Kidney (tissue), 13 donors: ENCODE measurements at regions not wholly inside any gene's neighbourhood (a gene's known extent, or its start where the extent isn't known, plus 50 kb on each side); places are given as distances from the start of the nearest gene placed in this dataset.

Experiments
- DNase-seq, 5 donors: peaks; one replicate each; pipeline ENCODE4 v3.0.0-alpha.2; 2013 to 2020
- FAIRE-seq: peaks from 2 replicates; lab custom pipeline; 2012; peaks lifted over from hg19 to GRCh38; lab: Jason Lieb, UNC
- H3K27ac ChIP-seq, 2 donors: one replicate each; pipeline ENCODE4 v1.7.0; 2013; ENCODE audit warnings: low read depth in 2 of 2, low read length in 2 of 2, inconsistent platforms in 1 of 2
- H3K27me3 ChIP-seq: one replicate; pipeline ENCODE4 v1.7.1; 2013; ENCODE audit warnings: low read length, inconsistent platforms; ENCODE audit not compliant: control insufficient read depth, insufficient read depth
- H3K36me3 ChIP-seq, 3 donors: one replicate each; pipeline versions ENCODE4 v1.7.0 to v1.7.1; 2013; ENCODE audit warnings: low read length in 3 of 3, control low read depth in 1 of 3, inconsistent platforms in 1 of 3; ENCODE audit not compliant: insufficient read depth in 3 of 3, control insufficient read depth in 2 of 3
- H3K4me1 ChIP-seq, 3 donors: one replicate each; pipeline versions ENCODE4 v1.7.0 to v1.7.1; 2013; ENCODE audit warnings: low read length in 3 of 3, inconsistent platforms in 1 of 3, low read depth in 1 of 3; ENCODE audit not compliant: control insufficient read depth in 2 of 3, insufficient read depth in 2 of 3
- H3K4me3 ChIP-seq, 3 donors: one replicate each; pipeline versions ENCODE4 v1.7.0 to v1.8.1; 2013; ENCODE audit warnings: low read length in 3 of 3, control low read depth in 1 of 3, inconsistent platforms in 1 of 3
- H3K9ac ChIP-seq, 3 donors: one replicate each; pipeline versions ENCODE4 v1.7.0 to v1.7.1; 2013; ENCODE audit warnings: low read length in 3 of 3, control low read depth in 1 of 3, inconsistent platforms in 1 of 3
- H3K9me3 ChIP-seq, 3 donors: one replicate each; pipeline versions ENCODE4 v1.7.0 to v1.7.1; 2013; ENCODE audit warnings: low read length in 3 of 3, control low read depth in 1 of 3, inconsistent platforms in 1 of 3; ENCODE audit not compliant: control insufficient read depth in 2 of 3, insufficient read depth in 1 of 3
- CTCF ChIP-seq: IDR thresholded peaks from 3 replicates; pipeline ENCODE4 v1.5.1; 2012; ENCODE audit warnings: mild to moderate bottlenecking, moderate library complexity, borderline replicate concordance; ENCODE audit not compliant: insufficient read depth; ENCODE audit errors: extremely low read depth
- intact Hi-C: fragments of 100-400 bp; cut with DNase I; formaldehyde crosslinking; loops from one replicate; pipeline ENCODE4 v1.11.1; 2022
- donor health status: control.
- donor health status: control.
- donor health status: control.
- donor health status: control.
- donor health status: control.
- donor health status: DM: yes; HTN: yes; CAD: no.
- donor health status: Normal renal cell carcinoma (clear cell type).

- Histone ChIP-seq H3K27ac (no peak overlapping the region), H3K27me3 (no peaks in the 10 kb centered on the region), H3K9me3 (no peaks in the 10 kb centered on the region), H3K9ac (no peak overlapping the region), H3K4me3 (no peak overlapping the region), H3K4me1 (no peaks in the 10 kb centered on the region), H3K36me3 (no peaks in the 10 kb centered on the region)
- FAIRE-seq (no peak), DNase-seq (no peak)
- TF ChIP-seq CTCF: no peak
- intact Hi-C loops: no loop called here
Measured at GRCh38 chr5:86814907-86815306, 197.2 kb downstream of the COX7C start.

GRCh38 chr5:86824637-86825036, 206.9 kb downstream of the COX7C start:
- Histone ChIP-seq H3K4me3 (no peak overlapping the region), H3K9me3 (peaks cover 0 to 5% (median 0%) of the 10 kb centered on the region in 3 donors), H3K27me3 (no peaks in the 10 kb centered on the region), H3K9ac (no peak overlapping the region), H3K36me3 (no peaks in the 10 kb centered on the region), H3K27ac (no peak overlapping the region), H3K4me1 (no peaks in the 10 kb centered on the region)
- FAIRE-seq (no peak), DNase-seq (no peak)
- no peak for TF ChIP-seq CTCF
- intact Hi-C loops: no loop called here

DNA sequence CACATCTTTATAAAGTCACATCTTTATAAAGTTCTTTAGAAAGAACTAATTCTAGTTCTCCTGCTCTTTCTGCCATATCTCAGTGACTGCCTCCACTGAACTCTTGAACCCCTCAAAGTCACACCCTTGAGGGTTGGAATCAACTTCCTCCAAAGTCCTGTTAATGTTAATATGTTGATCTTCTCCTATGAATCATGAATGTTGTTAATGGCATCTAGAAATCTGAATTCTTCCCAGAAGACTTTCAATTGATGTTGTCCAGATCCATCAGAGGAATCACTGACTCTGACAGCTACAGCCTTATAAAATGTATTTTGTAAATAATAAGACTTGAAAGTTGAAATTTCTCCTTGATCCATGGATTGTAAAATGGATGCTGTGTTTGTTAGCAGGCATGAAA, 213.4 kb downstream of the COX7C start:
- TF ChIP-seq CTCF: no peak
- Histone ChIP-seq H3K4me1 (no peaks in the 10 kb centered on the region), H3K4me3 (no peak overlapping the region), H3K27ac (no peak overlapping the region), H3K9me3 (peaks cover 0 to 5% (median 0%) of the 10 kb centered on the region in 3 donors), H3K36me3 (no peaks in the 10 kb centered on the region), H3K27me3 (no peaks in the 10 kb centered on the region), H3K9ac (no peak overlapping the region)
- FAIRE-seq (no peak), DNase-seq (no peak)
- intact Hi-C loops: no loop called here

DNA sequence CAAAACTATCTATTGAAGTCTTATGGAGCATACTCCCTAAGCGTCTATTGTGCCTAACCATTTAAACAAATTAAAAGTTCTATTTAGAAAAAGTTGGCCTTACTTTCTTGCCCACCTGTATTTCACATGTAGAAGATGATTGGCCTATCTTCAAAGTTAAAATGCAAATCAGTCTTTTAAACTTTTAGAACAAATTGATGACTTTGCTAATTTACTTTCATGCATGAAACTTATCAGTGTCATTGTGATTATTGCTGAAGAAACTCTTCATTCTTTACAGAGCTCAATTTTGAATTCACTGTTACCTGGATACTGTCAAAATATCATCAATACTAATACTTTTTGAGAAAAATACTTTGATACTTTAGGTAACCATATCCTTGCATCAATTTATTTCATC, 216.1 kb downstream of the COX7C start:
- Histone ChIP-seq H3K4me1 (no peaks in the 10 kb centered on the region), H3K4me3 (no peak overlapping the region), H3K9me3 (no peaks in the 10 kb centered on the region), H3K9ac (no peak overlapping the region), H3K36me3 (no peaks in the 10 kb centered on the region), H3K27ac (no peak overlapping the region), H3K27me3 (no peaks in the 10 kb centered on the region)
- FAIRE-seq (no peak), DNase-seq (no peak)
- no peak for TF ChIP-seq CTCF
- intact Hi-C loops: no loop called here
